ENCODE measurements at regions not wholly inside any gene's neighbourhood (a gene's known extent, or its start where the extent isn't known, plus 50 kb on each side); places are given as distances from the start of the nearest gene placed in this dataset.

GRCh38 chr1:199161766-199162303 lies 523.0 kb downstream of the PTPRC start:
- intact Hi-C loops (cut with DNase I; ENCODE audit: low total_unique reads), result no loop called here
- Histone ChIP-seq H3K9me3 (no peaks in the 10 kb centered on the region), H3K27ac (no peak overlapping the region), H3K36me3 (no peaks in the 10 kb centered on the region), H3K27me3 (no peaks in the 10 kb centered on the region), H3K4me3 (no peak overlapping the region), H3K4me1 (no peaks in the 10 kb centered on the region)
- no peak for TF ChIP-seq CTCF (IDR thresholded peaks at IDR 0.05)
- no peak for DNase-seq

DNA sequence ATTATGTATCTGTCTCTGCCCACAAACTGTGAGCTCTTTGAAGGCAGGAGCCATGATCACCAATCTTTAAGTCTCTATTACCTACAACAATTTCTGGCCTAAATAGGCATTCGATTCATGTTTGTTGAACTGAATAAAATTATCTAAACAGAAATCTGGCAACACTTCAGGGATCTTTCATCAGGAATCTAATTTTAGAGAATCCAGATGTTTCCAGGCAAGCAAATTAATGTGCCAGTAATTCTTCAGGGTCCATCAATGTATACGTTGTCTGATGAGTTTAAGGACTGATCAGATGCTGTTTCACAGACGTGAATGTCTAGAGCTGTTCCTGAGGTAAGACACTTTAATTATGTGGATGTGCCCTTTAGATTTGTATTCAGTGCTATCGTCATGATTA lies 524.4 kb downstream of the PTPRC start:
- no peaks in the 10 kb centered on the region for H3K36me3 ChIP-seq
- no peaks in the 10 kb centered on the region for H3K9me3 ChIP-seq
- H3K4me1 ChIP-seq, result no peaks in the 10 kb centered on the region
- intact Hi-C loops (cut with DNase I; ENCODE audit: low total_unique reads), result no loop called here
- no peaks in the 10 kb centered on the region for H3K27me3 ChIP-seq
- no peak overlapping the region for H3K27ac ChIP-seq
- no peak for TF ChIP-seq CTCF (IDR thresholded peaks at IDR 0.05)
- no peak for DNase-seq
- H3K4me3 ChIP-seq, result no peak overlapping the region

DNA sequence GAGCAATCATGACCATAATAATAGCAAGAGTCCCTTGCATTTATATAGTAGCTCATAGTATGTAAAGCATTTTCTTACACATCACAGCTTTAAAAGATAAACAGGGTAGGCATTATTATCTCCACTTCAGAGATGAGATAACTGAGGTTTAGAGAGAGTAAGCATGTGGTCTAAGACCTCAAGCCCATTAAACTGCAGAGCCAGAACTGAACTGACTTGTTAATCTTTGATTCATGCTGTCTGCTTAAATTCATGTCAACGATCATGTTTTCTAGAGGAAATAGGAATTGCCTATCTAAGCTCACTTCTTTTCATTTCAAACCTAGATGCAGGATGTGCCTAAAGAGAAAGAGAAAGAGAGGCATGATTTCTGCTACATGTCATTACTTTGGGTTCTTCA lies 524.8 kb downstream of the PTPRC start:
- Histone ChIP-seq H3K4me1 (no peaks in the 10 kb centered on the region), H3K9me3 (no peaks in the 10 kb centered on the region), H3K27ac (no peak overlapping the region), H3K27me3 (no peaks in the 10 kb centered on the region), H3K4me3 (no peak overlapping the region), H3K36me3 (no peaks in the 10 kb centered on the region)
- DNase-seq, result no peak
- no peak for TF ChIP-seq CTCF (IDR thresholded peaks at IDR 0.05)
- intact Hi-C loops (cut with DNase I; ENCODE audit: low total_unique reads), result no loop called here

DNA sequence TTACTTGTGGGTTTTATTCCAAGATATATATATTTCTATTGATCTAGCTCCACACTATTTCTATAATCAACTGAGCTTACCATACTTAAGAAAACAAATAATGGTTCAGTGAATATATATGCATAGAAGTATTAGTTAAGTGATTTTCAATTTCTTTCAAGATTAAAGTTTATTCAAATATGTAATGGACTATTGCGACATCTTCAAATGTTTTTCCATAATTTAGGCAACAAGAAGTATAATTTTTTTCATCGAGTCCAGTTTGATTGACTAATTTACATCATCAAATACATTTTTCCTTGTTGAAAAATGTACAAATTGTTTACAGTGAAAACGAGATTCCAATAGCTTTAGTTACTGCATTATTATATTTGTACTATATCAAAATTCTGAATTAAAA lies 528.6 kb downstream of the PTPRC start:
- Histone ChIP-seq H3K27me3 (no peaks in the 10 kb centered on the region), H3K4me1 (no peaks in the 10 kb centered on the region), H3K36me3 (no peaks in the 10 kb centered on the region), H3K9me3 (no peaks in the 10 kb centered on the region), H3K27ac (no peak overlapping the region), H3K4me3 (no peak overlapping the region)
- intact Hi-C loops (cut with DNase I; ENCODE audit: low total_unique reads), result no loop called here
- no peak for DNase-seq
- TF ChIP-seq CTCF (IDR thresholded peaks at IDR 0.05), result no peak

- no peaks in the 10 kb centered on the region for H3K36me3 ChIP-seq
- TF ChIP-seq CTCF (IDR thresholded peaks at IDR 0.05), result no peak
- no peaks in the 10 kb centered on the region for H3K27me3 ChIP-seq
- DNase-seq, result no peak
- H3K9me3 ChIP-seq, result no peaks in the 10 kb centered on the region
- H3K4me1 ChIP-seq, result no peaks in the 10 kb centered on the region
- intact Hi-C loops (cut with DNase I; ENCODE audit: low total_unique reads), result no loop called here
- no peak overlapping the region for H3K27ac ChIP-seq
- H3K4me3 ChIP-seq, result no peak overlapping the region
These were observed 530.2 kb downstream of the PTPRC start for GRCh38 chr1:199168888-199169585.

Data from tibial artery (tissue), 4 donors.